K562 (cell line): ENCODE measurements at regions not wholly inside any gene's neighbourhood (a gene's known extent, or its start where the extent isn't known, plus 50 kb on each side); places are given as distances from the start of the nearest gene placed in this dataset.

ENCODE experiments used
- ATAC-seq: fragments of 200-7000 bp; cut with Tn5 transposase; 3 replicates; pipeline ENCODE4 v1.9.1; 2020; ENCODE audit warnings: moderate library complexity
- BruUV-seq: library from RNA; stranded (reverse); fragments of 400-500 nt; replicated peaks from 2 replicates; lab custom pipeline; 2021; lab: Mats Ljungman, UMichigan
- CTCF ChIA-PET: fragments of 300-600 bp; formaldehyde crosslinking; extraction: SDS; loops from one replicate; lab custom pipeline; 2021; ENCODE audit warnings: low intra/inter-chr PET ratio; lab: Yijun Ruan, JAX
- POLR2A ChIA-PET: fragments of 300-600, 350-650 bp; sonication (Branson Sonifier 250); formaldehyde crosslinking; extraction: SDS; loops from one replicate; lab custom pipeline; 2021; ENCODE audit warnings: antibody characterized with exemption, inconsistent platforms; lab: Yijun Ruan, JAX
- DNase-seq, 4 experiments: peaks; one replicate each; pipeline versions ENCODE4 v3.0.0 to v3.0.0-alpha.2; 2011 to 2018; ENCODE audit warnings: low spot score in 3 of 4, mixed read lengths in 3 of 4; ENCODE audit errors: extremely low read depth in 1 of 4
- FAIRE-seq: peaks from 2 replicates; lab custom pipeline; 2011; peaks lifted over from hg19 to GRCh38; lab: Jason Lieb, UNC
- H2AFZ ChIP-seq: 2 replicates; pipeline ENCODE4 v1.6.0; 2011; ENCODE audit warnings: low read depth, low read length, control low read depth, inconsistent platforms
- H3K27ac ChIP-seq: fragments of 200-600 bp; 3 replicates; pipeline ENCODE4 v1.8.0; 2011; ENCODE audit warnings: low read depth, mild to moderate bottlenecking, control low read depth, inconsistent platforms, low read length, moderate library complexity, mixed read lengths; ENCODE audit errors: extremely low read depth
- H3K27me3 ChIP-seq, 2 experiments: fragments of 300-600 bp in 1 of 2; 2 replicates in 1 of 2; 3 replicates in 1 of 2; pipeline versions ENCODE4 v1.6.0 to v1.8.0; 2011; ENCODE audit warnings: inconsistent platforms in 2 of 2, low read length in 2 of 2, mild to moderate bottlenecking in 1 of 2, mixed read lengths in 1 of 2, moderate library complexity in 1 of 2; ENCODE audit not compliant: control insufficient read depth in 2 of 2, insufficient read depth in 2 of 2
- H3K36me3 ChIP-seq: fragments of 300-600 bp; 3 replicates; pipeline ENCODE4 v1.8.0; 2011; ENCODE audit warnings: mild to moderate bottlenecking, low read length, inconsistent platforms; ENCODE audit not compliant: control insufficient read depth, insufficient read depth
- H3K4me1 ChIP-seq, 2 experiments: fragments of 200-600 bp in 1 of 2; replicated peaks in 1 of 2; 2 replicates in 1 of 2; 3 replicates in 1 of 2; pipeline versions ENCODE4 v1.5.1 to v1.8.0; 2011; ENCODE audit warnings: inconsistent platforms in 2 of 2, low read length in 2 of 2, mild to moderate bottlenecking in 1 of 2, mixed read lengths in 1 of 2, moderate library complexity in 1 of 2; ENCODE audit not compliant: control insufficient read depth in 2 of 2, insufficient read depth in 2 of 2
- H3K4me2 ChIP-seq: 2 replicates; pipeline ENCODE4 v1.6.1; 2011; ENCODE audit warnings: low read length, control low read depth, inconsistent platforms, mixed read lengths; ENCODE audit not compliant: insufficient read depth
- H3K4me3 ChIP-seq: fragments of 200-600 bp; sonication (generic), shearing (Covaris generic); 2 replicates; pipeline ENCODE4 v1.5.1; 2016; ENCODE audit warnings: control low read depth, inconsistent platforms
- H3K79me2 ChIP-seq: fragments of 200-600 bp; 3 replicates; pipeline ENCODE4 v1.8.0; 2011; ENCODE audit warnings: low read length, inconsistent platforms; ENCODE audit not compliant: control insufficient read depth, insufficient read depth
- H3K9ac ChIP-seq, 2 experiments: 2 replicates each; pipeline versions ENCODE4 v1.6.0 to v1.6.1; 2011; ENCODE audit warnings: low read depth in 2 of 2, low read length in 2 of 2, control low read depth in 1 of 2, inconsistent platforms in 1 of 2, mild to moderate bottlenecking in 1 of 2, mixed read lengths in 1 of 2; ENCODE audit not compliant: insufficient read depth in 1 of 2
- H3K9me1 ChIP-seq: one replicate; pipeline ENCODE4 v1.6.0; 2011; ENCODE audit warnings: inconsistent platforms, mild to moderate bottlenecking, low read length, moderate library complexity; ENCODE audit not compliant: control insufficient read depth, insufficient read depth
- H3K9me3 ChIP-seq: replicated peaks from 2 replicates; pipeline ENCODE4 v1.5.1; 2011; ENCODE audit warnings: low read depth, low read length, inconsistent platforms; ENCODE audit not compliant: control insufficient read depth, insufficient read depth
- H4K20me1 ChIP-seq: replicated peaks from 2 replicates; pipeline ENCODE4 v1.6.1; 2011; ENCODE audit warnings: low read length, inconsistent platforms, mixed read lengths; ENCODE audit not compliant: control insufficient read depth, insufficient read depth
- BCLAF1 ChIP-seq, 2 experiments: fragments of 450-650 bp in 1 of 2; IDR thresholded peaks; 2 replicates each; pipeline ENCODE4 v1.6.1; 2011 to 2017; ENCODE audit warnings: low read depth in 2 of 2, antibody characterized with exemption in 1 of 2, borderline replicate concordance in 1 of 2, low read length in 1 of 2, mild to moderate bottlenecking in 1 of 2, mixed read lengths in 1 of 2; ENCODE audit not compliant: control insufficient read depth in 1 of 2
- CTCF ChIP-seq, 3 experiments: IDR thresholded peaks in 2 of 3; conservative IDR thresholded peaks in 1 of 3; 2 replicates each; pipeline ENCODE4 v1.5.1; 2011 to 2012; ENCODE audit warnings: low read length in 3 of 3, mild to moderate bottlenecking in 3 of 3, control low read depth in 2 of 3, improper control_type of control experiment in 1 of 3, inconsistent platforms in 1 of 3, low read depth in 1 of 3, mixed read lengths in 1 of 3, moderate library complexity in 1 of 3; ENCODE audit not compliant: insufficient read depth in 2 of 3
- HMBOX1 ChIP-seq: sonication (generic); IDR thresholded peaks from 2 replicates; pipeline ENCODE4 v1.6.1; 2016
- NFRKB ChIP-seq: fragments of 450-650 bp; IDR thresholded peaks from 2 replicates; pipeline ENCODE4 v1.6.1; 2016; ENCODE audit warnings: low read depth
- RBM15 ChIP-seq: fragments of 200-400 bp; formaldehyde crosslinking; IDR thresholded peaks from 2 replicates; pipeline ENCODE4 v1.6.1; 2018; ENCODE audit warnings: mild to moderate bottlenecking, low read length, moderate library complexity; ENCODE audit not compliant: insufficient read depth
- RBM25 ChIP-seq: fragments of 200-400 bp; formaldehyde crosslinking; IDR thresholded peaks from 2 replicates; pipeline ENCODE4 v1.6.1; 2018; ENCODE audit warnings: low read length, low read depth, moderate library complexity; ENCODE audit not compliant: severe bottlenecking
- WGBS: fragments of 100-300 bp; shearing (Covaris generic); methylation state at CpG from one replicate; pipeline ENCODE4 v1.1.6; 2016; ENCODE audit warnings: low coverage, mixed read lengths; ENCODE audit not compliant: insufficient coverage; ENCODE audit errors: missing lambda C conversion rate; 5-methylcytosine and 5-hydroxymethylcytosine counted together
- in situ Hi-C: fragments of 300-500 bp; cut with MboI; formaldehyde crosslinking; loops from 4 replicates; pipeline ENCODE4 v1.15.0; 2018; ENCODE audit warnings: inconsistent platforms, mixed read lengths
- intact Hi-C: fragments of 100-400 bp; cut with micrococcal nuclease; formaldehyde crosslinking; loops from 2 replicates; pipeline ENCODE4 v1.14.2; 2022

DNA sequence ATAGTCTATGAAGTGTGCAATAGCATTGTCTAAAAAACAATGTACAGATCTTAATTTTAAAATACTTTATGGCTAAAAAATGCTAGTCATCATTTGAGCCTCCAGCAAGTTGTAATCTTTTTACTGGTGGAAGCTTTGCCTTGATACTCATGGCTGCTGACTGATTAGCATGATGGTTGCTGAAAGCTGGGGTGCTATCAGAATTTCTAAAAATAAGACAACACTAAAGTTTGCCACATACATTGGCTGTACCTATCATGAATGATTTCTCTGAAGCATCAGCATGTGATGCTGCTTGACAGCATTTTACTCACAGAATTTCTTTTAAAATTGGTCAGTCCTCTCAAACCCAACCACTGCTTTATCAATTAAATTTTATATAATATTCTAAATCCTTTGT, 101.5 kb upstream of the TMEM168 start (continued):
- no peak for TF ChIP-seq BCLAF1 (IDR thresholded peaks at IDR 0.05; ENCODE audit: borderline replicate concordance in 1 of 2, control insufficient read depth in 1 of 2, low read depth in 2 of 2, low read length in 1 of 2)
- TF ChIP-seq, all 486 proteins: peak for 4

GRCh38 chr7:112889834-112890438, 99.7 kb upstream of the TMEM168 start:
- in situ Hi-C loops = loop anchor here (25.0 kb wide), 1 partner anchor 1128 kb away; no protein-coding TSS in a partner anchor
- DNase-seq = no peak
- Histone ChIP-seq H2AFZ (no peak overlapping the region), H3K9ac (no peak overlapping the region), H3K4me2 (no peak overlapping the region), H3K27me3 (no peaks in the 10 kb centered on the region), H4K20me1 (no peaks in the 10 kb centered on the region), H3K9me1 (no peaks in the 10 kb centered on the region), H3K4me3 (no peak overlapping the region), H3K27ac (no peak overlapping the region), H3K4me1 (no peaks in the 10 kb centered on the region; a peak in 1 of 5 replicates), H3K9me3 (no peaks in the 10 kb centered on the region), H3K36me3 (no peaks in the 10 kb centered on the region), H3K79me2 (no peaks in the 10 kb centered on the region)
- BruUV-seq = no TSS peak
- TF ChIP-seq RBM25 (no peak), CTCF (IDR thresholded peaks at IDR 0.05 in 2 of 3, conservative IDR thresholded peaks at IDR 0.05 in 1 of 3; ENCODE audit: insufficient read depth in 2 of 3, low read depth in 1 of 3, low read length in 3 of 3) (peak in 1 of 3 experiments; percentile 6; a peak in 1 of 6 replicates), RBM15 (no peak), HMBOX1 (peak; percentile 78), NFRKB (no peak)
- ATAC-seq = peak; percentile 35; the same call in 2 of the 3 replicates
- FAIRE-seq = peak; percentile 32
- POLR2A ChIA-PET = interaction anchor here (0.6 to 1.0 kb wide), 4 partner anchors 8 to 45 kb away, joined by 3 to 5 read pairs (median 4); no protein-coding TSS in a partner anchor
- intact Hi-C loops = loop anchor here (10.0 kb wide), 1 partner anchor 535 kb away; no protein-coding TSS in a partner anchor
- CTCF ChIA-PET = interaction anchor here (0.6 kb wide), 1 partner anchor 175 kb away, joined by 7 read pairs; no protein-coding TSS in a partner anchor
- 59% methylated on average over 6 of the region's 6 CpGs for WGBS
